Activated T-cell treated with anti-CD3 and anti-CD28 coated beads for 1 hour (primary cell): ENCODE measurements at regions not wholly inside any gene's neighbourhood (a gene's known extent, or its start where the extent isn't known, plus 50 kb on each side); places are given as distances from the start of the nearest gene placed in this dataset.

Experiments used
- DNase-seq: peaks from one replicate; pipeline ENCODE4 v3.0.0-alpha.2; 2020; ENCODE audit warnings: low read depth

- DNase-seq: no peak
Measured at GRCh38 chr1:22286491-22286890, 143.6 kb upstream of the WNT4 start.

- DNase-seq: no peak
Measured at GRCh38 chr1:22287273-22287672, 144.4 kb upstream of the WNT4 start.

- no peak for DNase-seq
Measured at GRCh38 chr1:22287946-22288520, 145.1 kb upstream of the WNT4 start.

- DNase-seq: no peak
Measured at GRCh38 chr1:22288593-22289241, 145.8 kb upstream of the WNT4 start.

GRCh38 chr1:22289307-22289995, 146.6 kb upstream of the WNT4 start:
- no peak for DNase-seq

GRCh38 chr1:22290157-22290556, 147.3 kb upstream of the WNT4 start:
- DNase-seq: no peak

GRCh38 chr1:22290611-22291010, 147.7 kb upstream of the WNT4 start:
- no peak for DNase-seq

GRCh38 chr1:22291057-22291456, 148.2 kb upstream of the WNT4 start:
- DNase-seq: no peak

- no peak for DNase-seq
Measured at GRCh38 chr1:22291494-22291893, 148.6 kb upstream of the WNT4 start.

GRCh38 chr1:22292011-22292788, 149.3 kb upstream of the WNT4 start:
- no peak for DNase-seq

GRCh38 chr1:22295396-22295795, 152.5 kb upstream of the WNT4 start:
- DNase-seq: no peak

- DNase-seq: no peak
Measured at GRCh38 chr1:22295856-22296255, 153.0 kb upstream of the WNT4 start.

GRCh38 chr1:22296701-22297591, 154.0 kb upstream of the WNT4 start:
- no peak for DNase-seq

GRCh38 chr1:22297999-22298398, 153.7 kb upstream of the ZBTB40 start:
- no peak for DNase-seq

GRCh38 chr1:22303816-22304215, 147.8 kb upstream of the ZBTB40 start:
- DNase-seq: no peak

- DNase-seq: no peak
Measured at GRCh38 chr1:22309572-22309971, 142.1 kb upstream of the ZBTB40 start.

- DNase-seq: no peak
Measured at GRCh38 chr1:22311461-22311860, 140.2 kb upstream of the ZBTB40 start.

GRCh38 chr1:22313321-22313720, 138.3 kb upstream of the ZBTB40 start:
- no peak for DNase-seq

GRCh38 chr1:22314706-22315105, 136.9 kb upstream of the ZBTB40 start:
- DNase-seq: no peak

GRCh38 chr1:22315315-22316078, 136.2 kb upstream of the ZBTB40 start:
- no peak for DNase-seq
